ENCODE measurements at regions not wholly inside any gene's neighbourhood (a gene's known extent, or its start where the extent isn't known, plus 50 kb on each side); places are given as distances from the start of the nearest gene placed in this dataset.

DNA sequence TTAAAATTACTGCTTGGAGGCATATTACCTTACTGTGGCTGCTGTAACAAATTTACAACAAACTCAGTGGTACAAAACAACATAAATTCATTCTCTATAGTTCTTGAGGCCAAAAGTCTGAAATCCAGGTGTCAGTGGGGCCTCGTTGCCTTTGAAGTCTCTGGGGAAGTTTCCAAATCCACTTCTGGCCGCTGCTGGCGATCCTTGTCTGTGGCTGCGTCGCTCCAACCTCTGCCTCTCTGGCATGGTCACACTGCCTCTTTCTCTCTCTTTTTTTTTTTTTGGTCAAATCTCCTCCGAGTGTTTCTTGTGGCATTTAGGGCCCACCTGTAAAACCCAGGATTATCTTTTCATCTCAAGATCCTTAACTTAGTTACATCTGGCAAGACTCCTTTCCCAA, 182.8 kb downstream of the ST6GAL2 start:
- Mint-ChIP-seq H3K9me3 (no peaks in the 10 kb centered on the region), H3K36me3 (ENCODE audit: low read depth) (no peaks in the 10 kb centered on the region), H3K27ac (no peak overlapping the region), H3K4me3 (no peak overlapping the region), H3K27me3 (no peaks in the 10 kb centered on the region), H3K4me1 (no peaks in the 10 kb centered on the region)
- POLR2A ChIA-PET = no interaction called here
- CTCF ChIA-PET = no interaction called here
- DNase-seq = no peak
- intact Hi-C loops (cut with micrococcal nuclease) = no loop called here
- TF ChIP-seq, protein P1, sequence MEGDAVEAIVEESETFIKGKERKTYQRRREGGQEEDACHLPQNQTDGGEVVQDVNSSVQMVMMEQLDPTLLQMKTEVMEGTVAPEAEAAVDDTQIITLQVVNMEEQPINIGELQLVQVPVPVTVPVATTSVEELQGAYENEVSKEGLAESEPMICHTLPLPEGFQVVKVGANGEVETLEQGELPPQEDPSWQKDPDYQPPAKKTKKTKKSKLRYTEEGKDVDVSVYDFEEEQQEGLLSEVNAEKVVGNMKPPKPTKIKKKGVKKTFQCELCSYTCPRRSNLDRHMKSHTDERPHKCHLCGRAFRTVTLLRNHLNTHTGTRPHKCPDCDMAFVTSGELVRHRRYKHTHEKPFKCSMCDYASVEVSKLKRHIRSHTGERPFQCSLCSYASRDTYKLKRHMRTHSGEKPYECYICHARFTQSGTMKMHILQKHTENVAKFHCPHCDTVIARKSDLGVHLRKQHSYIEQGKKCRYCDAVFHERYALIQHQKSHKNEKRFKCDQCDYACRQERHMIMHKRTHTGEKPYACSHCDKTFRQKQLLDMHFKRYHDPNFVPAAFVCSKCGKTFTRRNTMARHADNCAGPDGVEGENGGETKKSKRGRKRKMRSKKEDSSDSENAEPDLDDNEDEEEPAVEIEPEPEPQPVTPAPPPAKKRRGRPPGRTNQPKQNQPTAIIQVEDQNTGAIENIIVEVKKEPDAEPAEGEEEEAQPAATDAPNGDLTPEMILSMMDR (IDR thresholded peaks at IDR 0.05) = no peak
- no peak for ATAC-seq (ENCODE audit: low read depth)

DNA sequence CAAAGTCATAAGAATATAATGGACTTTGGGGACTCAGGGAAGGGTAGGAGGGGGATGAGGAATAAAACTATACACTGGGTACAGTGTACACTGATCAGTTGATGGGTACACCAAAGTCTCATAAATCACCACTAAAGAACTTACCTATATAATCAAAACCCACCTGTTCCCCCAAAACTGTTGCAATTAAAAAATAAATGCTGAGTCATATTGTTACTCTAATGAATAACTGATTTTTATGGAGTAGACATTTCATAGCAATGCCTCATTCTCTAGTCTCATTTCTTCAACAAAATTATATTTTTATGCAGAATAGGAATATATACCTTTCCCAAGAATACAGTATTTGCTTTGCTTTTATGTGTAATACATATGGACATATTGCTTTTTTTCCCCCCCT, 181.2 kb downstream of the ST6GAL2 start:
- no peaks in the 10 kb centered on the region for H3K9me3 Mint-ChIP-seq
- no peaks in the 10 kb centered on the region for H3K36me3 Mint-ChIP-seq (ENCODE audit: low read depth)
- intact Hi-C loops (cut with micrococcal nuclease) = no loop called here
- ATAC-seq (ENCODE audit: low read depth) = no peak
- no peak overlapping the region for H3K27ac Mint-ChIP-seq
- no peak overlapping the region for H3K4me3 Mint-ChIP-seq
- TF ChIP-seq, protein P1 (IDR thresholded peaks at IDR 0.05) = no peak
- POLR2A ChIA-PET = no interaction called here
- CTCF ChIA-PET = no interaction called here
- no peaks in the 10 kb centered on the region for H3K4me1 Mint-ChIP-seq
- no peaks in the 10 kb centered on the region for H3K27me3 Mint-ChIP-seq
- no peak for DNase-seq

DNA sequence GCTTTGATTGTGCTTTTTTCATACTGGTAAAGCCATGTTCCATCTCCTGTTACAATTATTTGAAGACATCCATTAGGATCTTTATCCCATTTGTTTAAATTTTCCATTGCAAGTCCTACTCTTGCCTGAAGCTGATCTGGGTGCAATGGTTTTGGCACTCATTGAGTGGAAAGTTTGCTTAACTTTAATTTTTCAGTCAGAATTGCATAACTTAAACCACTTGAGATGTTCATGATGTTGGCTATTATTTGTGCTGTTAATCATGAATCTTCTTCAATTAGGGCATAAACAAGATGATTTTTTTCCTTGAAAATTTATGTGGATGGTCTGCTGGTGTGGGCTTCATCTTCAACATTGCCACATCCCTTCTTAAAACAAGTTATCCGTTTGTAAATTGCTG, 180.1 kb downstream of the ST6GAL2 start:
- Mint-ChIP-seq H3K27me3 (no peaks in the 10 kb centered on the region), H3K4me1 (no peaks in the 10 kb centered on the region), H3K27ac (no peak overlapping the region), H3K4me3 (no peak overlapping the region), H3K36me3 (ENCODE audit: low read depth) (no peaks in the 10 kb centered on the region), H3K9me3 (peaks cover 2% of the 10 kb centered on the region)
- intact Hi-C loops (cut with micrococcal nuclease) = no loop called here
- CTCF ChIA-PET = no interaction called here
- ATAC-seq (ENCODE audit: low read depth) (no peak), DNase-seq (no peak)
- TF ChIP-seq, protein P1 (IDR thresholded peaks at IDR 0.05) = no peak
- POLR2A ChIA-PET = no interaction called here

DNA sequence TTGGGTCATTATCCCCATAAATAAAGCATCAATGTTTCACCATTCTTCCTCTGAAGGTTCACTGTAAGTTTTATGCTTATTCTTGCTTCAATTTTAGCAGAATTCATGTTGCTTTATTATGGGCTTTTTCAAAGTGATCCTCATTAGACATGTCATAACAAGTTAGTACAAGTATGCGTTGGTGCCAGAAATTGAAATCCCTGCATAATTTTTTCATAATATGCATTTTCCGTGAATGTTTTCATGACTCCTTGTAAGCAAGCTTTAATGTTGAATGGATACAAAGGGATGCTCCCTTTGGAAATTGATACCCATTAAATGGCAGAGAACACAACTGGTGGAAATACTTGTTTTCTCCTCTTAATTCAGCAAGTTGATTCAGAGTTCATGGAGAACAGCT, 179.7 kb downstream of the ST6GAL2 start:
- H3K4me3 Mint-ChIP-seq = no peak overlapping the region
- DNase-seq = no peak
- ChIA-PET POLR2A (no interaction called here), CTCF (no interaction called here)
- H3K9me3 Mint-ChIP-seq = peaks cover 4% of the 10 kb centered on the region
- no peaks in the 10 kb centered on the region for H3K4me1 Mint-ChIP-seq
- TF ChIP-seq, protein P1 (IDR thresholded peaks at IDR 0.05) = no peak
- no peak for ATAC-seq (ENCODE audit: low read depth)
- no peak overlapping the region for H3K27ac Mint-ChIP-seq
- intact Hi-C loops (cut with micrococcal nuclease) = no loop called here
- no peaks in the 10 kb centered on the region for H3K36me3 Mint-ChIP-seq (ENCODE audit: low read depth)
- no peaks in the 10 kb centered on the region for H3K27me3 Mint-ChIP-seq

DNA sequence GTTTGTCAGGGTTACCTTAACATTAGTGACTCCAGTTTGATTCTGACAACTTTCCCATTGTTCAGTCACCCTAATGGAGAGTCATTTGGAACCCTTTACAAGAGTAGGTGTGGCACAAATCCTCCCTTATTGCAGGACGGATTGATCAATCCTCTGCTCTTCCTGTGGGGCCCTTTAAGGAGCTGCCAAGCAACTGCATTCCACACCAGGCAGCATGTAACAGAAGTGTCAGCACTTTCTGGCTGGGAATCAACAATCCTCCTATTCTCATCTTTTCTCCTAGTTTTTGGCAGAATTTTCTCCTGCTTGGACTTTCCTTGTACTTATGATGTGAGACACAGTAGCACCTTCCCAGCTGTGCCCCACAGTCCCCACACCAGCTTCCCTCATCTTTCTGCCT, 177.8 kb downstream of the ST6GAL2 start:
- CTCF ChIA-PET = no interaction called here
- intact Hi-C loops (cut with micrococcal nuclease) = no loop called here
- no peak overlapping the region for H3K4me3 Mint-ChIP-seq
- no peak for DNase-seq
- TF ChIP-seq, protein P1 (IDR thresholded peaks at IDR 0.05) = no peak
- H3K9me3 Mint-ChIP-seq = peaks cover 10% of the 10 kb centered on the region
- no peak overlapping the region for H3K27ac Mint-ChIP-seq
- no peaks in the 10 kb centered on the region for H3K36me3 Mint-ChIP-seq (ENCODE audit: low read depth)
- no peak for ATAC-seq (ENCODE audit: low read depth)
- POLR2A ChIA-PET = no interaction called here
- H3K4me1 Mint-ChIP-seq = no peaks in the 10 kb centered on the region
- H3K27me3 Mint-ChIP-seq = no peaks in the 10 kb centered on the region

All from activated B cell treated with CpG ODN at 0.5 μM for 24 hours (primary cell).